WTC11 (cell line): ENCODE measurements at regions not wholly inside any gene's neighbourhood (a gene's known extent, or its start where the extent isn't known, plus 50 kb on each side); places are given as distances from the start of the nearest gene placed in this dataset.

Source experiments
- ATAC-seq: fragments of 200-7000 bp; cut with Tn5 transposase; 2 replicates; pipeline ENCODE4 v1.10.0; 2021; ENCODE audit warnings: mild to moderate bottlenecking, moderate library complexity
- CTCF ChIA-PET: fragments of 300-600 bp; sonication (Branson Sonifier 250); formaldehyde crosslinking; loops from one replicate; lab custom pipeline; 2021; ENCODE audit warnings: antibody characterized with exemption; lab: Charles Lee
- POLR2A ChIA-PET: fragments of 350-600 bp; sonication (Branson Sonifier 250); formaldehyde crosslinking; loops from one replicate; lab custom pipeline; 2021; ENCODE audit warnings: antibody characterized with exemption; lab: Charles Lee
- DNase-seq: peaks from one replicate; pipeline ENCODE4 v3.0.0; 2021; ENCODE audit warnings: low spot score
- H3K27ac Mint-ChIP-seq: 2 replicates; pipeline ENCODE4 v1.8.0; 2021; ENCODE audit warnings: mixed read lengths
- H3K27me3 Mint-ChIP-seq: 2 replicates; pipeline ENCODE4 v1.8.0; 2021; ENCODE audit warnings: low read depth, mild to moderate bottlenecking, moderate library complexity, mixed read lengths
- H3K36me3 Mint-ChIP-seq: 2 replicates; pipeline ENCODE4 v1.8.0; 2021; ENCODE audit warnings: mixed read lengths
- H3K4me1 Mint-ChIP-seq: 2 replicates; pipeline ENCODE4 v1.8.0; 2022; ENCODE audit warnings: mixed read lengths
- H3K4me3 Mint-ChIP-seq: 2 replicates; pipeline ENCODE4 v1.8.0; 2021; ENCODE audit warnings: mild to moderate bottlenecking, moderate library complexity, mixed read lengths
- H3K9me3 Mint-ChIP-seq: 2 replicates; pipeline ENCODE4 v1.8.0; 2021; ENCODE audit warnings: mixed read lengths
- ATF2 ChIP-seq: sonication (generic); formaldehyde crosslinking; IDR thresholded peaks from 2 replicates; pipeline ENCODE4 v1.8.1; 2022; ENCODE audit warnings: low read depth, missing genetic modification reagents, borderline replicate concordance
- ATF6 ChIP-seq: sonication (generic); formaldehyde crosslinking; IDR thresholded peaks from 2 replicates; pipeline ENCODE4 v1.8.1; 2023; ENCODE audit warnings: mild to moderate bottlenecking, missing genetic modification reagents
- CTCF ChIP-seq: fragments of 200-600 bp; IDR thresholded peaks from 2 replicates; pipeline ENCODE4 v1.8.0; 2022; ENCODE audit warnings: antibody characterized with exemption
- E2F1 ChIP-seq: sonication (generic); formaldehyde crosslinking; IDR thresholded peaks from 2 replicates; pipeline ENCODE4 v1.8.0; 2022; ENCODE audit warnings: mild to moderate bottlenecking, missing genetic modification reagents
- ELF4 ChIP-seq: sonication (generic); formaldehyde crosslinking; IDR thresholded peaks from 2 replicates; pipeline ENCODE4 v1.8.1; 2022; ENCODE audit warnings: low read depth, mild to moderate bottlenecking, moderate library complexity, missing genetic modification reagents
- FOXJ3 ChIP-seq: sonication (generic); formaldehyde crosslinking; IDR thresholded peaks from 2 replicates; pipeline ENCODE4 v1.9.0; 2021; ENCODE audit warnings: missing genetic modification reagents, mild to moderate bottlenecking, borderline replicate concordance
- FOXK1 ChIP-seq: sonication (generic); formaldehyde crosslinking; IDR thresholded peaks from 2 replicates; pipeline ENCODE4 v1.8.0; 2022; ENCODE audit warnings: mild to moderate bottlenecking, moderate library complexity, missing genetic modification reagents
- IRF1 ChIP-seq: sonication (generic); formaldehyde crosslinking; IDR thresholded peaks from 2 replicates; pipeline ENCODE4 v1.8.0; 2023; ENCODE audit warnings: missing genetic modification reagents
- MAX ChIP-seq: sonication (generic); formaldehyde crosslinking; IDR thresholded peaks from 2 replicates; pipeline ENCODE4 v1.8.0; 2022; ENCODE audit warnings: mild to moderate bottlenecking, missing genetic modification reagents
- MLX ChIP-seq: sonication (generic); formaldehyde crosslinking; IDR thresholded peaks from 2 replicates; pipeline ENCODE4 v1.8.1; 2023; ENCODE audit warnings: mild to moderate bottlenecking, missing genetic modification reagents, moderate library complexity
- NR1H2 ChIP-seq: sonication (generic); formaldehyde crosslinking; IDR thresholded peaks from 2 replicates; pipeline ENCODE4 v1.9.0; 2021; ENCODE audit warnings: mild to moderate bottlenecking, moderate library complexity, missing genetic modification reagents
- OVOL2 ChIP-seq: fragments of 250-450 bp; sonication (Bioruptor Pico); IDR thresholded peaks from 2 replicates; pipeline ENCODE4 v1.9.0; 2021; ENCODE audit warnings: mild to moderate bottlenecking, borderline replicate concordance
- PRDM15 ChIP-seq: sonication (generic); formaldehyde crosslinking; IDR thresholded peaks from 2 replicates; pipeline ENCODE4 v1.8.0; 2022; ENCODE audit warnings: missing genetic modification reagents
- PRRX2 ChIP-seq: fragments of 250-450 bp; sonication (Bioruptor Pico); IDR thresholded peaks from 2 replicates; pipeline ENCODE4 v1.8.0; 2021; ENCODE audit warnings: mild to moderate bottlenecking
- SMAD4 ChIP-seq: sonication (generic); formaldehyde crosslinking; IDR thresholded peaks from 2 replicates; pipeline ENCODE4 v1.8.0; 2022; ENCODE audit warnings: mild to moderate bottlenecking, missing genetic modification reagents
- TP53 ChIP-seq: sonication (generic); formaldehyde crosslinking; IDR thresholded peaks from 2 replicates; pipeline ENCODE4 v1.8.1; 2023; ENCODE audit warnings: mild to moderate bottlenecking, missing genetic modification reagents
- USF1 ChIP-seq: sonication (generic); formaldehyde crosslinking; IDR thresholded peaks from 2 replicates; pipeline ENCODE4 v1.8.0; 2022; ENCODE audit warnings: mild to moderate bottlenecking, missing genetic modification reagents
- ZNF121 ChIP-seq: sonication (generic); formaldehyde crosslinking; IDR thresholded peaks from 2 replicates; pipeline ENCODE4 v1.8.0; 2023; ENCODE audit warnings: missing genetic modification reagents
- ZNF219 ChIP-seq: sonication (generic); formaldehyde crosslinking; IDR thresholded peaks from 2 replicates; pipeline ENCODE4 v1.8.0; 2023; ENCODE audit warnings: missing genetic modification reagents, mild to moderate bottlenecking, borderline replicate concordance
- ZNF263 ChIP-seq: sonication (generic); formaldehyde crosslinking; IDR thresholded peaks from 2 replicates; pipeline ENCODE4 v1.8.1; 2022; ENCODE audit warnings: low read depth, mild to moderate bottlenecking, moderate library complexity, missing genetic modification reagents
- ZNF423 ChIP-seq: fragments of 250-450 bp; sonication (Bioruptor Pico); IDR thresholded peaks from 2 replicates; pipeline ENCODE4 v2.1.2; 2022; ENCODE audit warnings: mild to moderate bottlenecking, moderate library complexity

GRCh38 chr6:6832439-6832838 is 243.9 kb downstream of the LY86 start (continued):
- no peak for TF ChIP-seq IRF1
- TF ChIP-seq SMAD4 (CRISPR knock-in tag): no peak
- no peak for TF ChIP-seq FOXJ3 (CRISPR knock-in tag)
- TF ChIP-seq FOXK1: no peak
- TF ChIP-seq ELF4: no peak
- no peak for TF ChIP-seq NR1H2
- TF ChIP-seq ATF2 (CRISPR knock-in tag): no peak

- no peaks in the 10 kb centered on the region for H3K9me3 Mint-ChIP-seq
- no peaks in the 10 kb centered on the region; the same call in 1 of the 2 replicates for H3K4me1 Mint-ChIP-seq
- ATAC-seq (peak; percentile 34), DNase-seq (no peak)
- CTCF ChIA-PET: interaction anchor here (1.0 to 1.4 kb wide), 2 partner anchors 9 to 160 kb away, joined by 3 read pairs; no protein-coding TSS in a partner anchor
- no peak overlapping the region for H3K4me3 Mint-ChIP-seq
- H3K36me3 Mint-ChIP-seq: no peaks in the 10 kb centered on the region
- H3K27ac Mint-ChIP-seq: no peak overlapping the region
- TF ChIP-seq ZNF121 (CRISPR knock-in tag): no peak
- TF ChIP-seq ZNF263 (CRISPR knock-in tag): no peak
- TF ChIP-seq ATF6: no peak
- TF ChIP-seq MAX: no peak
- no peaks in the 10 kb centered on the region for H3K27me3 Mint-ChIP-seq
- POLR2A ChIA-PET: no interaction called here
These were observed 246.1 kb downstream of the LY86 start for GRCh38 chr6:6834356-6835222.

GRCh38 chr6:6835223-6835503 is 246.6 kb downstream of the LY86 start:
- ChIA-PET POLR2A (no interaction called here), CTCF (interaction anchor here (1.0 kb wide), 1 partner anchor 161 kb away, joined by 3 read pairs; no protein-coding TSS in a partner anchor)
- no peaks in the 10 kb centered on the region for H3K9me3 Mint-ChIP-seq
- TF ChIP-seq MLX (CRISPR knock-in tag): no peak
- TF ChIP-seq OVOL2: no peak
- no peak for TF ChIP-seq E2F1 (CRISPR knock-in tag)
- no peak for TF ChIP-seq ZNF219 (CRISPR knock-in tag)
- no peak for TF ChIP-seq ZNF423 (CRISPR knock-in tag)
- no peak for TF ChIP-seq FOXK1
- no peak for TF ChIP-seq FOXJ3 (CRISPR knock-in tag)
- TF ChIP-seq TP53 (CRISPR knock-in tag): no peak
- TF ChIP-seq PRRX2 (CRISPR knock-in tag): no peak
- no peak for TF ChIP-seq USF1
- no peak for TF ChIP-seq PRDM15 (CRISPR knock-in tag)
- no peak for TF ChIP-seq CTCF

More at GRCh38 chr6:6835223-6835503, 246.6 kb downstream of the LY86 start:
- DNase-seq (no peak), ATAC-seq (no peak)
- Mint-ChIP-seq H3K36me3 (no peaks in the 10 kb centered on the region), H3K4me1 (no peaks in the 10 kb centered on the region; the same call in 1 of the 2 replicates), H3K27me3 (no peaks in the 10 kb centered on the region), H3K4me3 (no peak overlapping the region), H3K27ac (no peak overlapping the region)
